ENCODE measurements at regions not wholly inside any gene's neighbourhood (a gene's known extent, or its start where the extent isn't known, plus 50 kb on each side); places are given as distances from the start of the nearest gene placed in this dataset.

DNA sequence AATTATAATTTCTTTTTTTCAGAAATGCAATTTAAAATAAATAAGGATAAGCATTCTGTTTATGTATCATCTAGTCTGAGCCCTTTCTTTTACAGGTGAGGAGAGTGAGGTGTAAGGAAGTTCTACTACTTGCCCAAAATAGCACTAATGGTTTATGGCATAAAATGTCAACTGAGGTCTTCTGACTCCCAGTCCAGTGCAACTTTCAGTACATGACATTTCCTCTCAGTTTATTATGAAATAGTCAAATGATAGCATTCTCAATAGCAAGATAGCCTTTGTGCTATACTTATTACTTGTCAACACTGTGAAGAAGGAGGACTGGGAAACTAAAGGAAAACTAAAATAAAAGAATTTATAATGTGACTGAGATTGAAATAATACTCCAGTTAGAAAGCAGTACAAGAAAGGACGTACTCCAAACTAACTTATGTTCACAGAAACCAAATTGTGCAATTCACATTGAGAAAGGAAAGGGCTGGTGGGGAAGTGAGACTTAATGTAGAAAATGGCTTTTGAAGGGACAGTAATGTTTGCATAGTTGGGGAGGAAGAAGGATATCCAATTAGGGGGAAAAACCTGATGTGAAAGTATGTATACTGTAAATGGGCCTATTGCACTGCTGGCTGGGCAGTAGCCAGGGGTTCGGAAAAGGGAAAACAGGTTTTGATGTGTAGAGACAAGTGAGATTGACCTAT is 166.7 kb upstream of the ZEB2 start:
- H3K27me3 Mint-ChIP-seq = no peaks in the 10 kb centered on the region
- no peaks in the 10 kb centered on the region for H3K36me3 Mint-ChIP-seq
- no peak overlapping the region for H3K27ac Mint-ChIP-seq
- H3K4me1 Mint-ChIP-seq = peaks cover 10 to 16% (median 13%) of the 10 kb centered on the region in 3 donors
- peak overlapping the region in 1 of 4 donors; percentile 6 for H3K4me3 Mint-ChIP-seq
- H3K9me3 Mint-ChIP-seq = no peaks in the 10 kb centered on the region

DNA sequence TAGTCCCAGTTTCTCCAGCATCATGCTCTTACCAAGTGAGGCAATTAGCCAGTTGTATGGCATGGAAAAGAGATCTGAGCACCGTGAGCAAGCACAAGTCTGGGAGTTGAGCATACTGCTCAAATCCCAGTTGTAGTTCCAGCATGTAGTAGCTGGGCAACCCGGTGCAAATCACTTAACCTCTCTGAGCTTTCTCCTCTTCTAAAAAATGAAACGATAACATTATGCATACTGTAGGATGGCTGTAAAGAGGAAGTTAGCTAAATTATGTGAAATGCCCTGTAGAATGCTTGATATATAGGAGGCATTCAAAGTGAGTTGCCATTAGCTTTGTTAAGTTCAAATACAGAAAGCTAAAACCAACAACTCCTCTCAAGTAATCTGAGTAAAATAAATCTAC is 164.0 kb upstream of the ZEB2 start:
- H3K27ac Mint-ChIP-seq = peak overlapping the region in 1 of 3 donors; percentile 47
- no peak overlapping the region for H3K4me3 Mint-ChIP-seq
- no peaks in the 10 kb centered on the region for H3K36me3 Mint-ChIP-seq
- H3K9me3 Mint-ChIP-seq = no peaks in the 10 kb centered on the region
- H3K27me3 Mint-ChIP-seq = no peaks in the 10 kb centered on the region
- H3K4me1 Mint-ChIP-seq = peaks cover 10 to 29% (median 14%) of the 10 kb centered on the region in 3 donors

DNA sequence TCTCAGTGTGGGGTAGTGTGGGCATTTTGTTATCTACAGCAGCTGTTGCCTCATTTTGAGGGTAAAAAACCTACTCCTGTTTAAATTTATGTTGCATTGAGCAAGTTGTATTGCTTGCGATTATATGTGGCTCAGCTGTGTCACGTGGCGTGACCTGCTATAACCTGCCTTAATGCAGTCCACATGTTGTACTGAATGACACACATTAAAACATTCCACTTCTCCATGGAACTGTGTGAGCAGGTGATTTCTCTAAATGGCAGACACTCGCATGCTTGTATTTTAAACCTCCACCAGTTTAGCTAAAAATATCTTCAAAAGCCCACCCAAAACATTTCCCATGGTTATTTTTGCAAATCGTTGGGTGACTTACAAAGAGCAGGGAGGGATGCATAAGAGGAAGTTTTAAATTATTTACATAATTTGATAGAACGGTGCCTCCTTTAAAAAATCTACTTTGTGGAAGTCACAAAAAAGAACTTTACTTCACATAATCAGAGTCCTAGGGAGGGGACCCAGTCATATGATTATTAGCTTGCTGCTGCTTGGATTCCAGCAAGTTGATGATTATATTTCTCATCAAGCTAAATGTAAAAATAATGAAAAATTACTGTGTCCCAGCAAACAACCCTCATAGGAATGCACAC is 163.3 kb upstream of the ZEB2 start:
- no peaks in the 10 kb centered on the region for H3K36me3 Mint-ChIP-seq
- peak overlapping the region in 1 of 4 donors; percentile 32 for H3K4me3 Mint-ChIP-seq
- peak overlapping the region in 1 of 3 donors; percentile 47 for H3K27ac Mint-ChIP-seq
- no peaks in the 10 kb centered on the region for H3K9me3 Mint-ChIP-seq
- H3K27me3 Mint-ChIP-seq = no peaks in the 10 kb centered on the region
- peaks cover 10 to 37% (median 18%) of the 10 kb centered on the region in 3 donors for H3K4me1 Mint-ChIP-seq

DNA sequence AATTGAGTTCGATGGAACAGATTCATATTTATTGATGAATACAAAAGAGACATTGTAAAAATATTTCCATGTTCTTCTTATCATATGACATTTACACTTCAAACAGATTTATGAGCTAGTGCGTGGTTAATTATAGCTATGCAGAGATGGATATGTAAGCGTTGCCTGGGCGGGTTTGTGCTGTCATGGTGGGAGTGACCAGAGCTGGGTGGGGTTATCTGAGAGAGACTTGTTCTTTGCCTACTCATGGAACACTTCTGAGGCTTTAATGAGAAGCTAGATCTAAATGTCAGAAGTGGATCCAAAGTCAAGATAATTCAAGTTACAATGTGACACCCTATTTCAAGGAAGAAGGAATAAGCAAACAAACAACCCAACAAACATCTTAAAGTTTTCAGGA is 162.3 kb upstream of the ZEB2 start:
- no peak overlapping the region for H3K27ac Mint-ChIP-seq
- no peaks in the 10 kb centered on the region for H3K9me3 Mint-ChIP-seq
- no peaks in the 10 kb centered on the region for H3K27me3 Mint-ChIP-seq
- no peaks in the 10 kb centered on the region for H3K36me3 Mint-ChIP-seq
- peaks cover 10 to 37% (median 18%) of the 10 kb centered on the region in 3 donors for H3K4me1 Mint-ChIP-seq
- no peak overlapping the region for H3K4me3 Mint-ChIP-seq

DNA sequence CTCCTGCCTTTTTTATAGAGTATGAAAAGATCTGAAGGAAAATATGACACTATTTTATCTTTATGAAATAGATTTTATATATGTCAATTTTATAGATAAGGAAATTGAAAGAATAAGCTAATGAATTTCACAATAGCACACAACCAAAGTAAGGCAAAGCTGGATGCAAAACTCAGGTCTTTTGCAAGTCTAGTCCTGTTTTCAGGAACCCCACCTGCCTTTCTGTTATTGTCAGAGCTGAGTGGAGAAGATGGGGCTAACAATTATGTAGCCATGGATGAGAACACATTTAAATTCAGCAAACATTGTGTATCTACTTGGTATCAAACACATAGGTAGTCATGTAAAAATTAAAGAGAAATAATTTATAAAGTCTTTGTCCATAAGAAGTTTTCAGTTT is 161.5 kb upstream of the ZEB2 start:
- H3K9me3 Mint-ChIP-seq = no peaks in the 10 kb centered on the region
- H3K27ac Mint-ChIP-seq = no peak overlapping the region
- H3K27me3 Mint-ChIP-seq = no peaks in the 10 kb centered on the region
- H3K4me3 Mint-ChIP-seq = no peak overlapping the region
- no peaks in the 10 kb centered on the region for H3K36me3 Mint-ChIP-seq
- H3K4me1 Mint-ChIP-seq = peaks cover 7 to 40% (median 14%) of the 10 kb centered on the region in 3 donors

DNA sequence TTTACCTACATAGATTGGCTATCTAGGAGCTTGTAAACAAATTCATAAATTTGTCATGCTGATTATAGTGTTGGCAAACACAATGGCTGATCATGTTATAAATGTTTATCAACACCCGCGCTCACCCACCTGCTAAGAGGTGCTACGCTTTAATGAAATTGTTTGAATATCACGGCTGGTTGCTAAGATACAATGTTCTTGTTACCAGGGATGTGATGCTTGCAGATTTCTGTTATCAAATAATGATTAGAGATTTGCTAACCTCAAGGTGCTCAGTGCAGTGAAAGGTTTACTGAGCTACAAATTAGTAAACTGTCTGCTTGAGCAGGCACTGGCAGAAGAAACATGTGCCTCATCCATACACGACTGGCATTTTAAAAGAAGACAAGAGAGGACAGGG is 160.0 kb upstream of the ZEB2 start:
- H3K4me3 Mint-ChIP-seq = peak overlapping the region in 1 of 4 donors; percentile 43
- no peaks in the 10 kb centered on the region for H3K9me3 Mint-ChIP-seq
- H3K36me3 Mint-ChIP-seq = no peaks in the 10 kb centered on the region
- H3K27me3 Mint-ChIP-seq = no peaks in the 10 kb centered on the region
- peaks cover 7 to 39% (median 14%) of the 10 kb centered on the region in 3 donors for H3K4me1 Mint-ChIP-seq
- peak overlapping the region in 1 of 3 donors; percentile 54 for H3K27ac Mint-ChIP-seq

DNA sequence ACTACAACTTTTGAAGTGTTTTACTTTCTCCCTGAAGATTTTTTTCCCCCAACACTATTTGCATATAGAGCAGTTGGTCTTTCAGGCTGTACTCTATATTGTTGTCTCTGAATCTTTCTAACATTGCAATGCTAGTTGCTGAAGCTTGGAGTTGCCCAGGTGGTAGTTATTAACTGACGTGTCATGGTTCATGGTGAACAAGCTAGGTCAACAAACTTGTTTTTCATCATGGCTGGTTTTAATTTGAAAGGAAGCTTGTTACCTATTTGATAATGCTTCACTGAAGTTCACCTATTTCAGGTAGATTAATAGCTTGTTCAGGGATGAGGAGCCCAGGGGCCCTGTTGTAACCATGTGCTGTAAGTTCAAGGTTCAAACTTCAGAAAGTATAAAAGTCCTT is 158.8 kb upstream of the ZEB2 start:
- Mint-ChIP-seq H3K27ac (no peak overlapping the region), H3K4me3 (no peak overlapping the region), H3K36me3 (no peaks in the 10 kb centered on the region), H3K9me3 (no peaks in the 10 kb centered on the region), H3K4me1 (peaks cover 4 to 34% (median 12%) of the 10 kb centered on the region in 3 donors), H3K27me3 (no peaks in the 10 kb centered on the region)

DNA sequence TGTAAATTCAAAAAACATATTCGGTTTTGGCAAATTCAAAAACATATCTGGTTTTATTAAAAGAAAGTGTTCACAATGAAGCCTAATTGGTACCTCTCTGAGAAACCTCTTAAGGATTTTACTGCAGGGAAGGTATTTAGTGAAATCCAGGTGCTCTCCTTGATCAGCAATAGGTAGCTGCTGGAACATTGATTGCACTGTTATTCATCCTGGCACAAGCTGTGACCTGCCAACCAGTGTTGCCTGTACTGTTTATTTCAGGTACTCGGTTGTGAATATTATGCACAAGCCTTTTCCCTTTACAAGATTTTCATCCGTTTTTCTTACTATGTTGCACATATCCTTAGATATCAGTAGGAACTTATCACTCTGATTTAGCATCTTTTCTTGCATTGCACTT is 155.8 kb upstream of the ZEB2 start:
- H3K27me3 Mint-ChIP-seq = no peaks in the 10 kb centered on the region
- H3K4me3 Mint-ChIP-seq = no peak overlapping the region
- H3K4me1 Mint-ChIP-seq = peaks cover 4 to 32% (median 12%) of the 10 kb centered on the region in 3 donors
- H3K27ac Mint-ChIP-seq = no peak overlapping the region
- H3K36me3 Mint-ChIP-seq = no peaks in the 10 kb centered on the region
- no peaks in the 10 kb centered on the region for H3K9me3 Mint-ChIP-seq

DNA sequence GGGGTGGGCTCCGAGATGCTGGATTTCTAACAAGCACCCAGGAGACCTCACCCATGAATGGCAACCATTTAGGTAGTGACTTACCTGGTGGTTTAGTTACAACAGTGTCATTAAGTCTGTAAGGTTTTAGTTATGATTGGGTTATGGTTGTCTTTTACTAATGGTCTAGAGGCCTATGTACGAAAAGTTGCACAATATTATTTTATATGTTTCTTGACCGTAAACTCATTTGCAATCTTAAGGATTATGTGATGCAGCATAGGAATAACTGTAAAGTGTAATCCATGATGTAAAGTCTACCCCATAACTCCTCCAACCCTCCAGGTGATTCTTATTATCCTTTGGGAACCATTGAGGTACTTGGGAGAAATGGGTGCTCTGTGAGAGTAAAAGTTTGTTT is 155.4 kb upstream of the ZEB2 start:
- Mint-ChIP-seq H3K4me3 (no peak overlapping the region), H3K27me3 (no peaks in the 10 kb centered on the region), H3K4me1 (peaks cover 4 to 32% (median 12%) of the 10 kb centered on the region in 3 donors), H3K36me3 (no peaks in the 10 kb centered on the region), H3K27ac (no peak overlapping the region), H3K9me3 (no peaks in the 10 kb centered on the region)

DNA sequence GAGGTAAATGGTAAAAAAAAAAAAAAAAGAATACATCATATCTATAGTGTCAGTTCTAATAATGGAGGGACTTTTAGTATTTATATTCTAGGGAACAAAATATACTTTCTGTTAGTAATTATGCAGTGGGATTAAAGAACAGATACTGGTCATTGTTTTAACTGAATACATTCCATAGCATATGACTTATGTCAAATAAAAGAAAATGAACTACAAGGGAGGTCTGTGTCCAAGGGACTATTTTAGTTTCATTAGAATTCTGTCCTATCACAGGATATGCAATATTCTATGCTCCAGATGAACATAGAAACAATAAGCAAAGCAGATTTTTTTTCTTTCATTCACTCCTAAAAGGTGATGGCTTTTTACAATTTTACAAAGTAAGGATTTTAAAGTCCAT is 154.2 kb upstream of the ZEB2 start:
- no peaks in the 10 kb centered on the region for H3K36me3 Mint-ChIP-seq
- H3K4me1 Mint-ChIP-seq = peaks cover 5 to 25% (median 14%) of the 10 kb centered on the region in 3 donors
- no peak overlapping the region for H3K27ac Mint-ChIP-seq
- H3K27me3 Mint-ChIP-seq = no peaks in the 10 kb centered on the region
- H3K9me3 Mint-ChIP-seq = no peaks in the 10 kb centered on the region
- no peak overlapping the region for H3K4me3 Mint-ChIP-seq

DNA sequence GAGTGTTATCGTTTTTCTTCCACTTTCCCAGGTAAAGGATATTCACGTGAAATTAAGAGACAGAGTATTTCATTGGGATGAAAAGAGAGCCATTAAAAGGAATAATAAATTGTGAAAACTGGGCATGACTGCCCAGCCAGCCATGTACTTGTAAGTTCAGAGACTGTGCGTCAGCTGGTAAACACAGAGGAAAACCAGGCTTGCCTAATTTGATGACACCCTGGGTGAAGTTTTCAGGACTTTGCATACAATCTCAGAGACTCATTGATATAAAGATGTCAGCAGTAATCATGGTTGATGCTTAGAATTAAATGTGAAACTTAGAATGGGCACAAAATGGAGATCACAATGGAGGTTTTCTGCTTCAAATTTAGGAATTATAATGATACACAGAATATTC is 153.5 kb upstream of the ZEB2 start:
- Mint-ChIP-seq H3K36me3 (no peaks in the 10 kb centered on the region), H3K27me3 (no peaks in the 10 kb centered on the region), H3K4me1 (peaks cover 5 to 22% (median 12%) of the 10 kb centered on the region in 3 donors), H3K9me3 (no peaks in the 10 kb centered on the region), H3K27ac (no peak overlapping the region), H3K4me3 (no peak overlapping the region)

DNA sequence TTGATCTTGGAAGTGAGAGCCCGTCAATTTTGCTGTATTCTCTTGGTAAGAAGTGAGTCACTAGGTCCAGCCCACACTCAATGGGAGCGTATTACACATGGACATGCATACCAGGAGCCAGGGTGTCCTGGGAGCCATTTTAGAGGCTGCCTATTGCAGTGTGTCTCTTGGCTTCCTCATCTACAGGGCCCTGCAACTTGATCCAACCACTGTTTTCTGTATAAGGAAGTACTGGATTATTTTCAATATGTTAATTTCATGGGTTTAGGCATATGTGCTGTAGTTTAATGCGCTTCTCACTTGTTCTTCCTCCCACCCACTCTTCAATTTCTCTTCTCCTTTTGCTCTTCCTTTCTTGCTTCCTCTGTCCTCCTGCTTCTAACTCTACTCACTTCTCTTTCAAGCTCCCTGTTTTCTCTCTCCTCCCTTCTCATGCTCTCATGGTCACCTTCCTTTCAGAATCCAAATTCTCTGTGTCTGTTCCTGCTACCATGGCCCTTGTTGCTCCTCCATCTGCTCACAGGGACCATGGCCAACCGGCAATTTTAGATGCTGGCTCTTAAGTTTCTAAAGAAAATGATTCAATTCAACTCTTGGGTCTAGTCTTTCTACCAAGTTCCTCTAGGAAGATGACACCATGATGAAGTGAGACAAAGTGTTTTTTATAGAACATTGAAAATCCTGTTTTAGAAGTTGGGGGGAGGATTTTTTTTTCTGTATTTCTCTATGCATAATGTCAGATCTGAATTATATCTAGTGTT is 152.0 kb upstream of the ZEB2 start:
- H3K4me1 Mint-ChIP-seq = peaks cover 5 to 19% (median 11%) of the 10 kb centered on the region in 3 donors
- no peak overlapping the region for H3K27ac Mint-ChIP-seq
- H3K9me3 Mint-ChIP-seq = peaks cover 0 to 3% (median 0%) of the 10 kb centered on the region in 3 donors
- H3K27me3 Mint-ChIP-seq = no peaks in the 10 kb centered on the region
- H3K4me3 Mint-ChIP-seq = no peak overlapping the region
- no peaks in the 10 kb centered on the region for H3K36me3 Mint-ChIP-seq

DNA sequence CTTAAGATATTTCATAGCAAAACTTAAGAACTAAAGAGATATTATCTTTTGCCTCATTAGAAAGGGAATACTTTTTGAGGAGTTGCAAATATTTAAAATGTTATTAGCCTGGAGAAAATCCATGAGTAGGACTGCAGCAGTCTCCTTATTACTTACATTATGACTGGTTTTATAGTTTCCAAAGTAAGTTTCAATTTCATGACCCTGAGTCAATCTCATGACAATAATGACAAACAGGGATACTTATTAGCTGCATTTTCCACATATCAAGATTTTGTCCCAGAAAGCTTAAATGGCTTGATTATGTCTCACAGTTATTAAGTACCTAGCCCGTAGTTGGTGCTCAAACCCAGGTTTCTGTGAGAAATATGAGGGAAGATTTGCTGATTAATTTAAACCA is 150.8 kb upstream of the ZEB2 start:
- H3K9me3 Mint-ChIP-seq = peaks cover 0 to 3% (median 0%) of the 10 kb centered on the region in 3 donors
- no peaks in the 10 kb centered on the region for H3K27me3 Mint-ChIP-seq
- no peak overlapping the region for H3K4me3 Mint-ChIP-seq
- no peaks in the 10 kb centered on the region for H3K36me3 Mint-ChIP-seq
- peaks cover 5 to 14% (median 11%) of the 10 kb centered on the region in 3 donors for H3K4me1 Mint-ChIP-seq
- no peak overlapping the region for H3K27ac Mint-ChIP-seq

DNA sequence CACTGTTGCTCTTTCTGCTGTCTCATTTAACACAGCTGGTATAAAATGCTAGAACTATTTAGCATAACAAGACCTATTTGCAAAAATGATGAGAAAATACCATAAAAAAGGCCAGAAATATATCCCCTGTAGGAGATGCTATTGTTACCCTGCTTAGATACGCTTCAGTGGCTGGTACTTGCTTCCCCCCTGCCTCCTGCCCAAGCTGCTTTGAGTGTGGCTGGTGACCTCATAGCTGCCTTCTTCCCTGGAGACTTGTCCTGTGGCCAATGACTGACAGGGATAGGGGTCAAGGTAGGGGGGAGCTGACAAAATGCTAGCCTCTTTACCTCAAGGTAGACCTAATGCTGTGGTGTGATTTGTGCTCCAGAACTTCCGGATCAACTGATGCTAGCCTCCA is 150.2 kb upstream of the ZEB2 start:
- Mint-ChIP-seq H3K9me3 (peaks cover 0 to 3% (median 0%) of the 10 kb centered on the region in 3 donors), H3K36me3 (no peaks in the 10 kb centered on the region), H3K27ac (peak overlapping the region in 1 of 3 donors; percentile 24), H3K4me3 (no peak overlapping the region), H3K27me3 (no peaks in the 10 kb centered on the region), H3K4me1 (peaks cover 5 to 14% (median 11%) of the 10 kb centered on the region in 3 donors)
